Endothelial cell of umbilical vein (primary cell): ENCODE measurements at regions not wholly inside any gene's neighbourhood (a gene's known extent, or its start where the extent isn't known, plus 50 kb on each side); places are given as distances from the start of the nearest gene placed in this dataset.

ENCODE experiments used
- BruUV-seq: library from RNA; stranded (reverse); fragments of 400-500 nt; replicated peaks from 2 replicates; lab custom pipeline; 2021; lab: Mats Ljungman, UMichigan
- CTCF ChIA-PET: fragments of 300-600, 350-600 bp; sonication (Branson Sonifier 250); formaldehyde crosslinking; loops from one replicate; lab custom pipeline; 2021; ENCODE audit warnings: antibody characterized with exemption, inconsistent platforms; lab: Charles Lee
- POLR2A ChIA-PET: fragments of 300-600, 350-600 bp; sonication (Branson Sonifier 250); formaldehyde crosslinking; loops from one replicate; lab custom pipeline; 2021; ENCODE audit warnings: antibody characterized with exemption, inconsistent platforms; lab: Charles Lee
- DNase-seq: peaks from one replicate; pipeline ENCODE4 v3.0.0-alpha.2; 2011; ENCODE audit warnings: low read depth, low spot score
- FAIRE-seq: peaks from 2 replicates; lab custom pipeline; 2011; peaks lifted over from hg19 to GRCh38; lab: Jason Lieb, UNC
- H2AFZ ChIP-seq: 2 replicates; pipeline ENCODE4 v1.6.0; 2012; ENCODE audit warnings: low read depth, low read length, control low read depth, inconsistent platforms
- H3K27ac ChIP-seq: 2 replicates; pipeline ENCODE4 v1.5.1; 2011; ENCODE audit warnings: low read depth, mild to moderate bottlenecking, control low read depth, low read length, moderate library complexity; ENCODE audit not compliant: insufficient read depth
- H3K27me3 ChIP-seq, 2 experiments: 2 replicates each; pipeline versions ENCODE4 v1.6.0 to v1.6.1; 2011; ENCODE audit warnings: low read length in 2 of 2, mixed read lengths in 1 of 2; ENCODE audit not compliant: control insufficient read depth in 2 of 2, insufficient read depth in 2 of 2
- H3K36me3 ChIP-seq, 2 experiments: 2 replicates in 1 of 2; 3 replicates in 1 of 2; pipeline ENCODE4 v1.5.1; 2011; ENCODE audit warnings: low read length in 2 of 2, mild to moderate bottlenecking in 1 of 2, moderate library complexity in 1 of 2; ENCODE audit not compliant: control insufficient read depth in 2 of 2, insufficient read depth in 2 of 2; ENCODE audit errors: extremely low read depth in 1 of 2
- H3K4me1 ChIP-seq: 3 replicates; pipeline ENCODE4 v1.5.1; 2011; ENCODE audit warnings: mild to moderate bottlenecking, low read length; ENCODE audit not compliant: control insufficient read depth, insufficient read depth; ENCODE audit errors: extremely low read depth
- H3K4me2 ChIP-seq: 2 replicates; pipeline ENCODE4 v1.6.1; 2011; ENCODE audit warnings: low read length, control low read depth, mixed read lengths; ENCODE audit not compliant: insufficient read depth
- H3K4me3 ChIP-seq, 3 experiments: fragments of 200-600 bp in 1 of 3; sonication (generic), shearing (Covaris generic) in 1 of 3; replicated peaks in 1 of 3; 2 replicates each; pipeline ENCODE4 v1.5.1; 2011 to 2016; ENCODE audit warnings: control low read depth in 3 of 3, low read length in 3 of 3, mild to moderate bottlenecking in 2 of 3, inconsistent platforms in 1 of 3, low read depth in 1 of 3, moderate library complexity in 1 of 3; ENCODE audit not compliant: insufficient read depth in 1 of 3
- H3K79me2 ChIP-seq: 2 replicates; pipeline ENCODE4 v1.6.0; 2012; ENCODE audit warnings: low read length, inconsistent platforms; ENCODE audit not compliant: control insufficient read depth, insufficient read depth
- H3K9ac ChIP-seq: replicated peaks from 2 replicates; pipeline ENCODE3; 2011; ENCODE audit warnings: low read length, control low read depth; ENCODE audit not compliant: insufficient read depth; ENCODE audit errors: extremely low read depth
- H3K9me1 ChIP-seq: replicated peaks from 3 replicates; pipeline ENCODE4 v1.6.0; 2011; ENCODE audit warnings: mild to moderate bottlenecking, low read length; ENCODE audit not compliant: control insufficient read depth, insufficient read depth; ENCODE audit errors: extremely low read depth
- H3K9me3 ChIP-seq: replicated peaks from 2 replicates; pipeline ENCODE4 v1.5.1; 2012; ENCODE audit warnings: low read length, inconsistent platforms; ENCODE audit not compliant: control insufficient read depth, insufficient read depth
- H4K20me1 ChIP-seq: replicated peaks from 2 replicates; pipeline ENCODE3; 2011; ENCODE audit warnings: mild to moderate bottlenecking, low read length; ENCODE audit not compliant: control insufficient read depth, insufficient read depth; ENCODE audit errors: extremely low read depth
- CTCF ChIP-seq, 2 donors: IDR thresholded peaks; 1 replicate in 1 of 2; 2 replicates in 1 of 2; pipeline ENCODE4 v1.5.1; 2011; ENCODE audit warnings: low read length in 2 of 2, mild to moderate bottlenecking in 2 of 2, moderate library complexity in 2 of 2, control low read depth in 1 of 2, inconsistent platforms in 1 of 2, low read depth in 1 of 2; ENCODE audit not compliant: insufficient read depth in 1 of 2; ENCODE audit errors: extremely low read depth in 1 of 2
- EZH2 ChIP-seq: IDR thresholded peaks from 2 replicates; pipeline ENCODE4 v1.6.1; 2012; ENCODE audit warnings: borderline replicate concordance, low read depth, mild to moderate bottlenecking, moderate library complexity, low read length, inconsistent platforms; ENCODE audit not compliant: severe bottlenecking
- FOS ChIP-seq: IDR thresholded peaks from 2 replicates; pipeline ENCODE4 v1.6.1; 2011; ENCODE audit warnings: mild to moderate bottlenecking, low read length, moderate library complexity, borderline replicate concordance; ENCODE audit not compliant: insufficient read depth
- GATA2 ChIP-seq: IDR thresholded peaks from 2 replicates; pipeline ENCODE4 v1.7.0; 2011; ENCODE audit warnings: low read depth, mild to moderate bottlenecking, moderate library complexity, mixed read lengths, low read length; ENCODE audit not compliant: insufficient read length, insufficient read depth
- JUN ChIP-seq: IDR thresholded peaks from 2 replicates; pipeline ENCODE4 v1.6.1; 2011; ENCODE audit warnings: borderline replicate concordance, low read depth; ENCODE audit not compliant: insufficient read length, insufficient read depth
- MAX ChIP-seq: IDR thresholded peaks from 2 replicates; pipeline ENCODE4 v1.6.1; 2011; ENCODE audit not compliant: insufficient read depth, insufficient read length
- MYC ChIP-seq: IDR thresholded peaks from one replicate; pipeline ENCODE4 v1.6.1; 2011; ENCODE audit warnings: mild to moderate bottlenecking, low read depth, low read length
- POLR2A ChIP-seq: IDR thresholded peaks from 2 replicates; pipeline ENCODE4 v1.6.1; 2012; ENCODE audit warnings: low read depth, mild to moderate bottlenecking, control low read depth, low read length
- POLR2AphosphoS5 ChIP-seq: IDR thresholded peaks from 2 replicates; pipeline ENCODE4 v1.6.1; 2012; ENCODE audit warnings: low read depth, mild to moderate bottlenecking, control low read depth, low read length, moderate library complexity; ENCODE audit not compliant: insufficient read depth
- dilution Hi-C: fragments of 300-500 bp; cut with MboI; formaldehyde crosslinking; loops from one replicate; pipeline ENCODE4 v1.15.0; 2019; ENCODE audit warnings: low sequenced_read_pairs; ENCODE audit not compliant: extremely low pct_ligation_motif_present
- intact Hi-C: fragments of 100-400 bp; cut with micrococcal nuclease; formaldehyde crosslinking; loops from one replicate; pipeline ENCODE4 v1.10.0; 2022

GRCh38 chr2:208939852-208940251 lies 484.0 kb upstream of the MAP2 start:
- Histone ChIP-seq H3K9ac (no peak overlapping the region), H3K9me1 (no peaks in the 10 kb centered on the region), H3K27me3 (no peaks in the 10 kb centered on the region), H3K9me3 (no peaks in the 10 kb centered on the region), H4K20me1 (no peaks in the 10 kb centered on the region), H3K36me3 (no peaks in the 10 kb centered on the region), H3K79me2 (no peaks in the 10 kb centered on the region), H3K4me1 (no peaks in the 10 kb centered on the region), H3K27ac (no peak overlapping the region), H3K4me3 (no peak overlapping the region), H3K4me2 (no peak overlapping the region), H2AFZ (no peak overlapping the region)
- BruUV-seq, result no TSS peak
- dilution Hi-C loops, result no loop called here
- CTCF ChIA-PET, result no interaction called here
- POLR2A ChIA-PET, result no interaction called here
- DNase-seq (no peak), FAIRE-seq (no peak)
- intact Hi-C loops, result no loop called here
- TF ChIP-seq JUN (no peak), MYC (no peak), GATA2 (no peak), FOS (no peak), MAX (no peak), CTCF (IDR thresholded peaks at IDR 0.05; ENCODE audit: extremely low read depth in 1 of 2, insufficient read depth in 1 of 2, low read depth in 1 of 2, low read length in 2 of 2) (no peak), EZH2 (no peak), POLR2A (no peak), POLR2AphosphoS5 (no peak)
